ENCODE measurements at regions not wholly inside any gene's neighbourhood (a gene's known extent, or its start where the extent isn't known, plus 50 kb on each side); places are given as distances from the start of the nearest gene placed in this dataset.
"Not testable (repeated sequence)": the region's sequence is repeated elsewhere in the genome, so short reads cannot be mapped to it uniquely, and the experiment has no call there.

GRCh38 chr3:177353140-177353539 lies 155.9 kb upstream of the TBL1XR1 start:
- Histone ChIP-seq H3K9me3 (no peaks in the 10 kb centered on the region), H3K27me3 (no peaks in the 10 kb centered on the region), H3K36me3 (no peaks in the 10 kb centered on the region), H3K4me1 (ENCODE audit: insufficient read depth) (peaks cover 6% of the 10 kb centered on the region), H3K27ac (no peak overlapping the region), H3K4me3 (no peak overlapping the region)
- no peak for DNase-seq
- 90 to 96% (median 93%) methylated on average over 8 of the region's 8 CpGs for WGBS, 3 donors
- intact Hi-C loops (cut with DNase I) = loop anchor here in 1 of 4 donors (10.0 kb wide), 1 partner anchor 308 kb away; no protein-coding TSS in a partner anchor
- TF ChIP-seq EP300 (IDR thresholded peaks at IDR 0.05) (no peak), CTCF (IDR thresholded peaks at IDR 0.05) (no peak), POLR2A (IDR thresholded peaks at IDR 0.05) (no peak)

DNA sequence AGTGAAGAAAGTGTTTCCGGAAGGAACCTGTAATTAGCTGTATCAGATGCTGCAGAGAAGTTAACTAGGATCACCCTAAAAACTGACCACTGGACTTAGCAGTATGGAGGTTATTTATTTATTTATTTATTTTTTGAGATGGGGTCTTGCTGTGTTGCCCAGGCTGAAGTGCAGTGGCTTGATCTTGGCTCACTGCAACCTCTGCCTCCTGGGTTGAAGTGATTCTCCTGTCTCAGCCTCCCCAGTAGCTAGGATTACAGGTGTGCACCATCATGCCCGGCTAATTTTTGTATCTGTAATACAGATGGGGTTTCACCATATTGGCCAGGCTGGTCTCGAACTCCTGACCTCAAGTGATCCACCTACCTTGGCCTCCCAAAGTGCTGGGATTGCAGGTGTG lies 156.6 kb upstream of the TBL1XR1 start:
- intact Hi-C loops (cut with DNase I) = loop anchor here in 1 of 4 donors (10.0 kb wide), 1 partner anchor 309 kb away; no protein-coding TSS in a partner anchor
- not testable (repeated sequence) for H3K4me3 ChIP-seq
- 97 to 98% (median 98%) methylated on average over 3 of the region's 3 CpGs for WGBS, 3 donors

GRCh38 chr3:177354466-177354865 lies 157.2 kb upstream of the TBL1XR1 start:
- Histone ChIP-seq H3K4me3 (no peak overlapping the region), H3K27ac (no peak overlapping the region), H3K27me3 (no peaks in the 10 kb centered on the region), H3K36me3 (no peaks in the 10 kb centered on the region), H3K4me1 (ENCODE audit: insufficient read depth) (peaks cover 13% of the 10 kb centered on the region), H3K9me3 (no peaks in the 10 kb centered on the region)
- no peak for DNase-seq
- WGBS, 3 donors = 72 to 98% (median 97%) methylated on average over 4 of the region's 4 CpGs
- intact Hi-C loops (cut with DNase I) = loop anchor here in 1 of 4 donors (10.0 kb wide), 1 partner anchor 310 kb away; no protein-coding TSS in a partner anchor
- TF ChIP-seq EP300 (IDR thresholded peaks at IDR 0.05) = no peak
- no peak for TF ChIP-seq CTCF (IDR thresholded peaks at IDR 0.05)
- no peak for TF ChIP-seq POLR2A (IDR thresholded peaks at IDR 0.05)

More for the DNA sequence above, 156.6 kb upstream of the TBL1XR1 start:
- H3K36me3 ChIP-seq; H3K27ac ChIP-seq; H3K27me3 ChIP-seq; H3K4me1 ChIP-seq (ENCODE audit: insufficient read depth); H3K9me3 ChIP-seq; DNase-seq: not testable (repeated sequence)

DNA sequence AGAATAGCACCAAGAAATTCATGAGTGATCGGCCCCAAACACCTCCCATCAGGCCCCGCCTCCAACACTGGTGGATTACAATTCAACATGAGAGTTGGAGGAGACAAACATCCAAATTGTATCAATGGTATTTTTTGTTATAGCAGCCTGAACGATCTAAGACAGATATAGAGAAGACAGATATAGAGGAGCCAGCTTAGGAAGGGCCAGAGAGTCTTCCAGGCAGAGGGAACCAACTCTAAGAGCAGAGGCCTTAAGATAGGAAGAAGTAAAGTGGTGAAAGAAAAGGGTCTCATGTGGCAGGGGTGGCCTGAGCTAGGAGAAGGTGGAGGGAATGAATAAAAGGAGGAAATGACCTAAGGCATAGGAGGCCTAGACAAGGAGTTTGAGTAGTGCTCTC lies 158.8 kb upstream of the TBL1XR1 start:
- Histone ChIP-seq H3K4me1 (ENCODE audit: insufficient read depth) (peaks cover 19% of the 10 kb centered on the region), H3K27ac (no peak overlapping the region), H3K27me3 (no peaks in the 10 kb centered on the region), H3K9me3 (no peaks in the 10 kb centered on the region), H3K36me3 (no peaks in the 10 kb centered on the region), H3K4me3 (no peak overlapping the region)
- no peak for DNase-seq
- WGBS, 3 donors = 92 to 96% (median 94%) methylated on average over 3 of the region's 3 CpGs
- no peak for TF ChIP-seq EP300 (IDR thresholded peaks at IDR 0.05)
- no peak for TF ChIP-seq CTCF (IDR thresholded peaks at IDR 0.05)
- no peak for TF ChIP-seq POLR2A (IDR thresholded peaks at IDR 0.05)
- intact Hi-C loops (cut with DNase I) = loop anchor here in 2 of 4 donors (5.0 to 10.0 kb wide), 2 partner anchors 159 to 311 kb away; partner anchors contain the start of gene TBL1XR1 (in 1 of the 2)

DNA sequence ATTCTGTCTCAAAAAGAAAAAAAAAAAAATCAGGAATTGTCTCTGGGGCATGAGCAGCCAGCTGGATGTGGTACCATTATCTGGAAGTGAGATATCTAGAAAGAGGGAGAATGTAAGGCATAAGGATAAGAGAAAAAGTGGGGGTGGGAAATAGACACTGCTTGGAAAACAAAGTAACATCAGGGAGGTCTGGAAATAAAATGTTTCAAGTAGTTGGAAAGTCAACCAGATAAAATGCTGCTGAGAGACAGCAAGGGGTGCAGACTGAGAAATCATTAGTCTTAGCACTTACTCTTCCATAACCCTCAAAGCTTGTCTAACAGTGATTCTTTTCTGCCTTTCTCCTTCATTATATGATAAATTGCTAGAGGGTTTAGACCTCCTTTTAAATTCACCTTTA lies 159.7 kb upstream of the TBL1XR1 start:
- intact Hi-C loops (cut with DNase I) = loop anchor here in 2 of 4 donors (5.0 to 10.0 kb wide), 2 partner anchors 160 to 312 kb away; partner anchors contain the start of gene TBL1XR1 (in 1 of the 2)
- no peak for DNase-seq
- Histone ChIP-seq H3K36me3 (no peaks in the 10 kb centered on the region), H3K4me1 (ENCODE audit: insufficient read depth) (peaks cover 20% of the 10 kb centered on the region), H3K27me3 (no peaks in the 10 kb centered on the region), H3K9me3 (no peaks in the 10 kb centered on the region), H3K27ac (peak overlapping the region in 1 of 2 donors; percentile 92), H3K4me3 (no peak overlapping the region)
- TF ChIP-seq CTCF (IDR thresholded peaks at IDR 0.05) (no peak), POLR2A (IDR thresholded peaks at IDR 0.05) (no peak), EP300 (IDR thresholded peaks at IDR 0.05) (no peak)

Measured in ovary (tissue), 7 donors.